ENCODE measurements at regions not wholly inside any gene's neighbourhood (a gene's known extent, or its start where the extent isn't known, plus 50 kb on each side); places are given as distances from the start of the nearest gene placed in this dataset.

GRCh38 chr5:125719681-125720347 lies 703.4 kb upstream of the GRAMD2B start:
- TF ChIP-seq CTCF (IDR thresholded peaks at IDR 0.05) (no peak), EP300 (IDR thresholded peaks at IDR 0.05) (no peak), POLR2A (IDR thresholded peaks at IDR 0.05) (no peak)

Data from sigmoid colon (tissue), 4 donors.